SK-N-SH treated with all-trans-retinoic acid at 6 μM for 48 hours (cell line): ENCODE measurements at regions not wholly inside any gene's neighbourhood (a gene's known extent, or its start where the extent isn't known, plus 50 kb on each side); places are given as distances from the start of the nearest gene placed in this dataset.

ENCODE experiments used
- ATAC-seq: fragments of 200-7000 bp; cut with Tn5 transposase; 3 replicates; pipeline ENCODE4 v1.9.1; 2020; ENCODE audit warnings: mild to moderate bottlenecking, moderate library complexity
- ARNTL ChIP-seq: fragments of 450-650 bp; formaldehyde crosslinking; IDR thresholded peaks from 2 replicates; pipeline ENCODE4 v1.5.0; 2020; ENCODE audit warnings: low read depth, mild to moderate bottlenecking, moderate library complexity, borderline replicate concordance
- BACH2 ChIP-seq: fragments of 250-450 bp; sonication (Bioruptor Pico); IDR thresholded peaks from 2 replicates; pipeline ENCODE4 v1.9.0; 2021; ENCODE audit warnings: mild to moderate bottlenecking, borderline replicate concordance
- CREB5 ChIP-seq: fragments of 250-450 bp; sonication (Bioruptor Pico); IDR thresholded peaks from 2 replicates; pipeline ENCODE4 v1.5.1; 2020; ENCODE audit warnings: low read depth, mild to moderate bottlenecking, moderate library complexity
- CSDC2 ChIP-seq: fragments of 250-450 bp; sonication (Bioruptor Pico); IDR thresholded peaks from 2 replicates; pipeline ENCODE4 v1.5.0; 2020; ENCODE audit warnings: mild to moderate bottlenecking, moderate library complexity
- CSRNP3 ChIP-seq: fragments of 250-450 bp; sonication (Bioruptor Pico); IDR thresholded peaks from 2 replicates; pipeline ENCODE4 v1.5.1; 2021; ENCODE audit warnings: mild to moderate bottlenecking, moderate library complexity
- ESRRG ChIP-seq: fragments of 250-450 bp; sonication (Bioruptor Pico); IDR thresholded peaks from 2 replicates; pipeline ENCODE4 v1.6.1; 2021; ENCODE audit warnings: mild to moderate bottlenecking
- GLIS3 ChIP-seq: fragments of 250-450 bp; sonication (Bioruptor Pico); IDR thresholded peaks from 2 replicates; pipeline ENCODE4 v1.5.0; 2020; ENCODE audit warnings: mild to moderate bottlenecking, moderate library complexity
- OSR1 ChIP-seq: fragments of 250-450 bp; sonication (Bioruptor Pico); IDR thresholded peaks from 2 replicates; pipeline ENCODE4 v1.8.0; 2022; ENCODE audit warnings: moderate library complexity, mild to moderate bottlenecking, inconsistent platforms
- PATZ1 ChIP-seq: fragments of 250-450 bp; sonication (Bioruptor Pico); IDR thresholded peaks from 2 replicates; pipeline ENCODE4 v1.8.0; 2020; ENCODE audit warnings: mild to moderate bottlenecking, moderate library complexity, borderline replicate concordance
- RARB ChIP-seq: fragments of 250-450 bp; sonication (Bioruptor Pico); IDR thresholded peaks from 2 replicates; pipeline ENCODE4 v1.8.0; 2021; ENCODE audit warnings: mild to moderate bottlenecking, moderate library complexity
- SNAI2 ChIP-seq: fragments of 250-450 bp; sonication (Bioruptor Pico); IDR thresholded peaks from 2 replicates; pipeline ENCODE4 v1.5.0; 2020; ENCODE audit warnings: mild to moderate bottlenecking, moderate library complexity
- TCF4 ChIP-seq: fragments of 250-450 bp; sonication (Bioruptor Pico); IDR thresholded peaks from 2 replicates; pipeline ENCODE4 v1.8.0; 2021; ENCODE audit warnings: mild to moderate bottlenecking, moderate library complexity, borderline replicate concordance
- TOX ChIP-seq: fragments of 250-450 bp; sonication (Bioruptor Pico); IDR thresholded peaks from 2 replicates; pipeline ENCODE4 v1.8.0; 2021; ENCODE audit warnings: mild to moderate bottlenecking, moderate library complexity, borderline replicate concordance
- ZC3H10 ChIP-seq: fragments of 250-450 bp; sonication (Bioruptor Pico); IDR thresholded peaks from 2 replicates; pipeline ENCODE4 v1.5.1; 2021; ENCODE audit warnings: mild to moderate bottlenecking, moderate library complexity
- ZFP3 ChIP-seq: fragments of 250-450 bp; sonication (Bioruptor Pico); IDR thresholded peaks from 2 replicates; pipeline ENCODE4 v1.5.0; 2020; ENCODE audit warnings: mild to moderate bottlenecking, moderate library complexity
- ZNF565 ChIP-seq: fragments of 450-650 bp; formaldehyde crosslinking; conservative IDR thresholded peaks from 2 replicates; pipeline ENCODE4 v1.5.0; 2020; ENCODE audit warnings: low read depth, mild to moderate bottlenecking, moderate library complexity
- ZNF70 ChIP-seq: fragments of 450-650 bp; formaldehyde crosslinking; IDR thresholded peaks from 2 replicates; pipeline ENCODE4 v1.5.0; 2020; ENCODE audit warnings: mild to moderate bottlenecking, moderate library complexity
- ZNF8 ChIP-seq: fragments of 450-650 bp; formaldehyde crosslinking; IDR thresholded peaks from 2 replicates; pipeline ENCODE4 v1.5.0; 2020; ENCODE audit warnings: mild to moderate bottlenecking, moderate library complexity
- TF ChIP-seq, protein P1 (sequence below): fragments of 250-450 bp; sonication (Bioruptor Pico); IDR thresholded peaks from 2 replicates; pipeline ENCODE4 v1.8.0; 2021; ENCODE audit warnings: low read depth, mild to moderate bottlenecking, moderate library complexity, borderline replicate concordance
- TF ChIP-seq, protein P2 (sequence below): fragments of 250-450 bp; sonication (Bioruptor Pico); IDR thresholded peaks from 2 replicates; pipeline ENCODE4 v1.5.0; 2020; ENCODE audit warnings: mild to moderate bottlenecking, moderate library complexity

DNA sequence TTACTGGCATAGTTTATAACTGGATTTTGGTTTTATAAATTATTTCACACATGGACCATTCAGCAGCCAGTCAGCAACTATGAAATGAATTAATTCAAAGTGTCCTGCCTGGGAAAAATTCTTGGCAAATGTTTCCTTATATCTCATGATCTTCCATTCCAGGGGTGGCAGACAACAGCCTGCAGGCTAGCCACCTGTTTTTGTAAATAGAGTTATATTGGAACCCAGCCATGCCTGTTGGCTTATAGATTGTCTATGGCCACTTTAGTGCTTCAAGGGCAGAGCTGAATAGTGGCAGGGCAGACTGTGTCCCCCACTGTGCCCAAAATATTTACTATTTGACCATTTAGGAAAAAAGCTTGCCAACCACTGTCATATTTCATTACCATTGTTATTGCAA lies 613.7 kb downstream of the TMEM114 start:
- TF ChIP-seq ARNTL (CRISPR knock-in tag) (no peak), PATZ1 (CRISPR knock-in tag) (no peak), TOX (CRISPR knock-in tag) (no peak), ZFP3 (CRISPR knock-in tag) (no peak), ZNF70 (CRISPR knock-in tag) (no peak), GLIS3 (CRISPR knock-in tag) (no peak), CREB5 (no peak), ZC3H10 (CRISPR knock-in tag) (no peak), CSDC2 (CRISPR knock-in tag) (no peak), TCF4 (CRISPR knock-in tag) (no peak), CSRNP3 (no peak), RARB (CRISPR knock-in tag) (no peak), OSR1 (CRISPR knock-in tag) (no peak), ZNF565 (CRISPR knock-in tag) (no peak)
- TF ChIP-seq, protein P1, sequence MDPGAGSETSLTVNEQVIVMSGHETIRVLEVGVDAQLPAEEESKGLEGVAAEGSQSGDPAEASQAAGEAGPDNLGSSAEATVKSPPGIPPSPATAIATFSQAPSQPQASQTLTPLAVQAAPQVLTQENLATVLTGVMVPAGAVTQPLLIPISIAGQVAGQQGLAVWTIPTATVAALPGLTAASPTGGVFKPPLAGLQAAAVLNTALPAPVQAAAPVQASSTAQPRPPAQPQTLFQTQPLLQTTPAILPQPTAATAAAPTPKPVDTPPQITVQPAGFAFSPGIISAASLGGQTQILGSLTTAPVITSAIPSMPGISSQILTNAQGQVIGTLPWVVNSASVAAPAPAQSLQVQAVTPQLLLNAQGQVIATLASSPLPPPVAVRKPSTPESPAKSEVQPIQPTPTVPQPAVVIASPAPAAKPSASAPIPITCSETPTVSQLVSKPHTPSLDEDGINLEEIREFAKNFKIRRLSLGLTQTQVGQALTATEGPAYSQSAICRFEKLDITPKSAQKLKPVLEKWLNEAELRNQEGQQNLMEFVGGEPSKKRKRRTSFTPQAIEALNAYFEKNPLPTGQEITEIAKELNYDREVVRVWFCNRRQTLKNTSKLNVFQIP (CRISPR knock-in tag) = no peak
- no peak for ATAC-seq

- no peak for TF ChIP-seq TCF4 (CRISPR knock-in tag)
- no peak for TF ChIP-seq RARB (CRISPR knock-in tag)
- no peak for TF ChIP-seq ESRRG (CRISPR knock-in tag)
- no peak for TF ChIP-seq GLIS3 (CRISPR knock-in tag)
- no peak for TF ChIP-seq CSRNP3
- TF ChIP-seq, all 23 proteins: peak for 0
- no peak for ATAC-seq
Measured at GRCh38 chr16:7976125-7976524, 614.2 kb downstream of the TMEM114 start.

DNA sequence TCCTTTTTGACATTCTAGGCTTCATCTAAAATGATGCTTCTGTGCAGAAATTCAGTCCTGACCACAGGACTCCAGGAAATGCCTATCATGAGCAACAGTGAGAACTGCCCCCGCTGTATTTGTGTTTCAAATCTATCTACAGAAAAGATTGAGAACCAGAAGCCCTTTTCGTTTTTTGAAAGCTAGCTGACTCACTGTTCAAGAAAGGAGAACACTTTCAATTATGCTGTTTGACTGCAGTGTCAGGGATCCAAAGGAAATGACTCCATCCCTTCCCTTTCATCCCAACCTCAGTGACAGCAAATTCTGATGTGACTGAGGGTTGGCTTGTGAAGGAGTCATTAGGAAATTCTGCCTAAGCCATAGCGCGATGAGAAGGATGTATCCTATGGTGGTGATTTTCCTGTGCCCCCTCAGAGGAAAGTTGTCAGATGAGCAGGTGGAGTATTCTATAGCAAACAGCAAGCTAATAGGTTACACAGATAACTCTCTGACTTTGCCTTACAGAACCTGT lies 622.3 kb downstream of the TMEM114 start:
- no peak for ATAC-seq
- no peak for TF ChIP-seq GLIS3 (CRISPR knock-in tag)
- no peak for TF ChIP-seq ESRRG (CRISPR knock-in tag)
- TF ChIP-seq CREB5 = no peak
- TF ChIP-seq, protein P2, sequence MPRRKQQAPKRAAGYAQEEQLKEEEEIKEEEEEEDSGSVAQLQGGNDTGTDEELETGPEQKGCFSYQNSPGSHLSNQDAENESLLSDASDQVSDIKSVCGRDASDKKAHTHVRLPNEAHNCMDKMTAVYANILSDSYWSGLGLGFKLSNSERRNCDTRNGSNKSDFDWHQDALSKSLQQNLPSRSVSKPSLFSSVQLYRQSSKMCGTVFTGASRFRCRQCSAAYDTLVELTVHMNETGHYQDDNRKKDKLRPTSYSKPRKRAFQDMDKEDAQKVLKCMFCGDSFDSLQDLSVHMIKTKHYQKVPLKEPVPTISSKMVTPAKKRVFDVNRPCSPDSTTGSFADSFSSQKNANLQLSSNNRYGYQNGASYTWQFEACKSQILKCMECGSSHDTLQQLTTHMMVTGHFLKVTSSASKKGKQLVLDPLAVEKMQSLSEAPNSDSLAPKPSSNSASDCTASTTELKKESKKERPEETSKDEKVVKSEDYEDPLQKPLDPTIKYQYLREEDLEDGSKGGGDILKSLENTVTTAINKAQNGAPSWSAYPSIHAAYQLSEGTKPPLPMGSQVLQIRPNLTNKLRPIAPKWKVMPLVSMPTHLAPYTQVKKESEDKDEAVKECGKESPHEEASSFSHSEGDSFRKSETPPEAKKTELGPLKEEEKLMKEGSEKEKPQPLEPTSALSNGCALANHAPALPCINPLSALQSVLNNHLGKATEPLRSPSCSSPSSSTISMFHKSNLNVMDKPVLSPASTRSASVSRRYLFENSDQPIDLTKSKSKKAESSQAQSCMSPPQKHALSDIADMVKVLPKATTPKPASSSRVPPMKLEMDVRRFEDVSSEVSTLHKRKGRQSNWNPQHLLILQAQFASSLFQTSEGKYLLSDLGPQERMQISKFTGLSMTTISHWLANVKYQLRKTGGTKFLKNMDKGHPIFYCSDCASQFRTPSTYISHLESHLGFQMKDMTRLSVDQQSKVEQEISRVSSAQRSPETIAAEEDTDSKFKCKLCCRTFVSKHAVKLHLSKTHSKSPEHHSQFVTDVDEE (CRISPR knock-in tag) = no peak
- no peak for TF ChIP-seq ZNF8 (CRISPR knock-in tag)
- TF ChIP-seq SNAI2 (CRISPR knock-in tag) = no peak
- no peak for TF ChIP-seq PATZ1 (CRISPR knock-in tag)
- TF ChIP-seq CSDC2 (CRISPR knock-in tag) = no peak
- no peak for TF ChIP-seq ZNF565 (CRISPR knock-in tag)
- no peak for TF ChIP-seq RARB (CRISPR knock-in tag)
- no peak for TF ChIP-seq OSR1 (CRISPR knock-in tag)
- no peak for TF ChIP-seq BACH2
- TF ChIP-seq CSRNP3 = no peak
- no peak for TF ChIP-seq ZC3H10 (CRISPR knock-in tag)
